ENCODE measurements at regions not wholly inside any gene's neighbourhood (a gene's known extent, or its start where the extent isn't known, plus 50 kb on each side); places are given as distances from the start of the nearest gene placed in this dataset.
"Not testable (repeated sequence)": the region's sequence is repeated elsewhere in the genome, so short reads cannot be mapped to it uniquely, and the experiment has no call there.

- TF ChIP-seq CTCF (conservative IDR thresholded peaks at IDR 0.05; ENCODE audit: low read depth, low read length) (no peak), EZH2 (IDR thresholded peaks at IDR 0.05; ENCODE audit: borderline replicate concordance, low read depth, low read length, poor library complexity, severe bottlenecking) (no peak)
- H3K9me3 ChIP-seq (ENCODE audit: low read depth, low read length, poor library complexity, severe bottlenecking), result no peaks in the 10 kb centered on the region
- H3K4me3 ChIP-seq (ENCODE audit: low read depth, low read length, poor library complexity, severe bottlenecking), result no peak overlapping the region
- intact Hi-C loops (cut with micrococcal nuclease; ENCODE audit: unreplicated experiment), result no loop called here
- H3K4me1 ChIP-seq (ENCODE audit: insufficient read depth, low read length, poor library complexity, severe bottlenecking), result no peaks in the 10 kb centered on the region
- BruUV-seq (replicated peaks), result no TSS peak
- H3K27me3 ChIP-seq (replicated peaks; ENCODE audit: insufficient read depth, low read depth, low read length, poor library complexity), result peaks cover 20% of the 10 kb centered on the region
- no peaks in the 10 kb centered on the region for H3K36me3 ChIP-seq (ENCODE audit: insufficient read depth, low read length, poor library complexity, severe bottlenecking)
- H3K27ac ChIP-seq (ENCODE audit: low read depth, low read length, poor library complexity, severe bottlenecking), result no peak overlapping the region
- POLR2A ChIA-PET (ENCODE audit: low non-redundant PET), result no interaction called here
- CTCF ChIA-PET, result no interaction called here
- no peak for DNase-seq (ENCODE audit: low spot score)
These were observed 79.7 kb upstream of the SFSWAP start for GRCh38 chr12:131631230-131631629.

GRCh38 chr12:131631889-131632651, 78.8 kb upstream of the SFSWAP start:
- peaks cover 20% of the 10 kb centered on the region for H3K27me3 ChIP-seq (replicated peaks; ENCODE audit: insufficient read depth, low read depth, low read length, poor library complexity)
- H3K9me3 ChIP-seq (ENCODE audit: low read depth, low read length, poor library complexity, severe bottlenecking); CTCF ChIA-PET; H3K27ac ChIP-seq (ENCODE audit: low read depth, low read length, poor library complexity, severe bottlenecking); DNase-seq (ENCODE audit: low spot score); H3K4me3 ChIP-seq (ENCODE audit: low read depth, low read length, poor library complexity, severe bottlenecking); H3K4me1 ChIP-seq (ENCODE audit: insufficient read depth, low read length, poor library complexity, severe bottlenecking); H3K36me3 ChIP-seq (ENCODE audit: insufficient read depth, low read length, poor library complexity, severe bottlenecking); BruUV-seq (replicated peaks); intact Hi-C loops (cut with micrococcal nuclease; ENCODE audit: unreplicated experiment): not testable (repeated sequence)
- POLR2A ChIA-PET (ENCODE audit: low non-redundant PET), result interaction anchor here (0.6 kb wide), 1 partner anchor 106 kb away, joined by 3 read pairs; no protein-coding TSS in a partner anchor

DNA sequence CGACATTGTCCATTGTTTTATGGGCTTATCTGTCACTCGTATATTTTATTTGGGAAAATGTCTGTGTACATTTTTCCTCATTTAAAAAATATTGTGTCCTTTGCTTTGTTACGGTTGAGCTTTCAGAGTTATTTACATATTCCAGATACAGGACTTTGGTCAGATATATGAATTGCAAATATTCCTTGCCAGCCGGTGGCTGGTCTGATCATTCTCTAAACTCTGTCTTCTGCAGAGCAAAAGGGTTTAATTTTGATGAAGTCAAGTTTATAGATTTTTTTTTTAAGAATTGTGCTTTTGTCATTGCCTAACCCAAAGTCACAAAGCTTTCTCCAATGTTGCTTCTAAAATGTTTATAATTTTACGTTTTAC, 78.3 kb upstream of the SFSWAP start:
- H3K36me3 ChIP-seq (ENCODE audit: insufficient read depth, low read length, poor library complexity, severe bottlenecking); H3K9me3 ChIP-seq (ENCODE audit: low read depth, low read length, poor library complexity, severe bottlenecking); DNase-seq (ENCODE audit: low spot score); intact Hi-C loops (cut with micrococcal nuclease; ENCODE audit: unreplicated experiment); H3K27ac ChIP-seq (ENCODE audit: low read depth, low read length, poor library complexity, severe bottlenecking); H3K4me1 ChIP-seq (ENCODE audit: insufficient read depth, low read length, poor library complexity, severe bottlenecking); BruUV-seq (replicated peaks); CTCF ChIA-PET; H3K4me3 ChIP-seq (ENCODE audit: low read depth, low read length, poor library complexity, severe bottlenecking): not testable (repeated sequence)
- H3K27me3 ChIP-seq (replicated peaks; ENCODE audit: insufficient read depth, low read depth, low read length, poor library complexity), result peaks cover 20% of the 10 kb centered on the region
- POLR2A ChIA-PET (ENCODE audit: low non-redundant PET), result interaction anchor here (0.6 kb wide), 1 partner anchor 105 kb away, joined by 3 read pairs; no protein-coding TSS in a partner anchor

DNA sequence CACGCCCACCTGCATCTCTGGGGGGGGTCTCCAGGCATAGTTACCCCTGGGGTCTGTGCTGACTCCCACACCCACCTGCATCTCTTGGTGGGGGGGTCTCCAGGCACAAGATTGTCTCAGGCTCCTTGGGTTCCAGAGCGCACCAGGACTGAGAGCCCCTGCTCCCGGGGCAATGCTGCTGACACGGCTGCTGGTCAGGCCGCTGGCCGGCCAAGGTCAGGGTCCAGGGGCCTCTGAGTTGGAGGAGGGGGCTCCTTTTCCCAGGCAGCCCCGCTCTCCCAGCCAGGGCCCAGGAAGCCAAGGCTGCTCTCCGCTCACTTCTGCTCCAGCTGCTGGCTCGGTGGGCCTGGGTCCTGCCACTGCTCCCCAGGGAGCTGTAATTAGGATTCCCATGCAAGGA, 77.3 kb upstream of the SFSWAP start:
- H3K9me3 ChIP-seq (ENCODE audit: low read depth, low read length, poor library complexity, severe bottlenecking); H3K4me3 ChIP-seq (ENCODE audit: low read depth, low read length, poor library complexity, severe bottlenecking); H3K36me3 ChIP-seq (ENCODE audit: insufficient read depth, low read length, poor library complexity, severe bottlenecking); CTCF ChIA-PET; H3K4me1 ChIP-seq (ENCODE audit: insufficient read depth, low read length, poor library complexity, severe bottlenecking); intact Hi-C loops (cut with micrococcal nuclease; ENCODE audit: unreplicated experiment); DNase-seq (ENCODE audit: low spot score); BruUV-seq (replicated peaks); POLR2A ChIA-PET (ENCODE audit: low non-redundant PET); H3K27ac ChIP-seq (ENCODE audit: low read depth, low read length, poor library complexity, severe bottlenecking): not testable (repeated sequence)
- H3K27me3 ChIP-seq (replicated peaks; ENCODE audit: insufficient read depth, low read depth, low read length, poor library complexity), result peaks cover 14% of the 10 kb centered on the region
